CD4-positive, alpha-beta T cell treated with Interleukin-21 for 1 hour (primary cell): ENCODE measurements at regions not wholly inside any gene's neighbourhood (a gene's known extent, or its start where the extent isn't known, plus 50 kb on each side); places are given as distances from the start of the nearest gene placed in this dataset.

Source experiments
- DNase-seq: peaks from one replicate; pipeline ENCODE4 v3.0.0-alpha.2; 2020

DNA sequence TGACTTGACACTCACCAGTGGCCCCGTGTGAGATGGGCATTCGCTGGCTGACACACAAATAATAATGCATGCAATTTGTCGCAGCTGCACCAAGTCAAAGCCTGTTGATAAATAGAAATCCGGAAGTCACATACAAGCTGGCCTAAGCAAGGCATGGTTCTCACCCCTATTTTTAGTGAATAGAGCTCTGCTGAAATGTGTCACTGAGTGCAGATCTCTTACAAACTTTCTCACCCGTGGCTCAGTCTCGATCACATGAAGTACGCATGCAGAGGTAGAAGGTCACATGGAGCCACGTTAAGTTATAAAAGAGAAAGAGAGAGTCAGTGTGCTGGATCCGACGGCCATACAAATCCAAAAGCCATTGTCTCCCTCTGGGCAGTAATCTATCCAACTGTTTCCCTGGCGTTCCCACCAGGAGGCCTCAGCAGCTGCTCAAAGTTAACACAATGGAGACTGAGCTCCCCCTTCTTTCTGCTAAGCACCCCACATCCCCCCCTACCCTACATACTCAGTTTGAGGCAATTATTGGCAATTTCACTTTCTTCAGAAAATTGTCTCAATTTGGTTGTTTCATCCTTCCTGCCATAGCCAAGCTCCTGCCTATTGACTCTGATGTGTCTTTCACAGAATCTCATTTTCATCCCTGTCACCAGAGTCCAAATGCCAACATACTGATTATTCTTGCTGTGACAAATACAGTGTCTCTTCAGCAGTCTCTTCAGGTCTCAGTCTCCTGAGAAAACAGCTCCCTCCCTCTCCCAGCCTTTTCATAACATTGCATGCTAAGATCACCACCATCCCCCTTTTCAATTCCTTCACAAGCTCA is 473.3 kb upstream of the NRP1 start:
- no peak for DNase-seq

DNA sequence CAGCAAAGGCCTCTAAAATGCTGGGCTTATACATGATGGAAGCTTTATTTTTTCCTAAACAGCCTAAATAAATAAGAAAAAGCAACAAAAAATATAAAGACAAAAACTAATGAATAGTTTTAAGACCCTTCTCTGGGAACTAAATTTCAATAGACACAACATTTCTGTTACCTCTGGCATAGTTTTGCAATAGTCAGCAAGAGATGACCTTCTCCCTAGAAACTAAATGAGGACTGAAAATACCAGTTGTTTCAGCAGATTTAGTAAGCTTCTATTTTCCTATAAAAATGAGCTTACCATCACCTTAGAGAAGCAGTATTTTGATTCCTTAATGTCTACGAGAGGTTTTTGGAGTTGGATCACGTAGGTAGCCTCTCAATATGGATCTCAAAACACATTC is 471.4 kb upstream of the NRP1 start:
- no peak for DNase-seq

DNA sequence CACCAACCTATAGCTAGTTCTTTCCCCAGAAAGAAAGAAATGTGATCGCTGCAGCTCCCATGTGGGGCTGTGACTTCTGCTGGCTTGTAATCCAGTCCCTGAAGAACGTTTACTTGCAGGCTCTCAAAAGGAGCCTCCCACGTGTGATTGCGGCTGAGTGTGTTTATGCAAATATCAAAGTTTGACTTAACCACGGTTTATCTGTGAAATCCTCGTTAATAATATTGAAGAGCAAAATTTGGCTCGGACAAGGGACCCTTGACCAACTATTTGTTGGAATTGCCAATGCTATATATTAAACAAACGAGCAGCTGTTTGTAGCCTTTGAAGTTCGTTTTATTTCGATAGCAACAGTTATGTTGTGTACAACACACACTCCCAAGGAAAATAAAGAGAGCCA is 470.1 kb upstream of the NRP1 start:
- no peak for DNase-seq

DNA sequence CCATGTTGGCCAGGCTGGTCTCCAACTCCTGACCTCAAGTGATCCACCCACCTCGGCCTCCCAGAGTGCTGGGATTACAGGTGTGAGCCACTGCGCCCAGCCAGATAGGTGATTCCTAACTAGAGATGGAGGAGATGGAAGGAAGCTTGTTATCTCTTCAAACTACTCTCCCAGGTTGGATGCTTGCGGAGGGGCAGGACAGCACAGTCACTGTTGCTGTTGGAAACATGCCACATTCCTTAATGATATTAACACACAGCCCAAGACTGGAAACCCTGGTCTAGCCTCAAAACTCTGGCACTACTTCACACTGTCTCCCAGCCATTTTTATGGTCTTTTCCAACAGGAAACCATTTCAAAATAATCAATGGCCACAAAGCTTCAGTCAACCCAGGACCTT is 468.8 kb upstream of the NRP1 start:
- DNase-seq: no peak

DNA sequence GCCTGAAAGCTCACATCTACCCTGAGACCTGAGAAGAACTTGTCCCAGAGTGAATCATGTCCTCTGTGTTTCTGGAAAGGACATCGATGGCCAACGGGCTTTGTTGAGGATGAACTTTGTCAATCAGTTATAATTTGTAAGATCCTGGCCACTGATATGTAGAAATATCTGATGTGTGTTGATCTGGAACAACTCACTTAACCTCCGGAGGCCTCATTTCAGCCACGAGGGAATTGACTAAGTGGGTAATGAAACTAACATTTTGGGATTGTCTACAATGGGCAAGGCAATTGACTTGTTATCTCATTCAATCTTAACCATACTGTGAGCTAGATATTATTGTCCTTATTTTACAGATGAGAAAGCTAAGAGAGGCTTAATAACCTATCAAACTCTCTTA is 468.1 kb upstream of the NRP1 start:
- DNase-seq: no peak

DNA sequence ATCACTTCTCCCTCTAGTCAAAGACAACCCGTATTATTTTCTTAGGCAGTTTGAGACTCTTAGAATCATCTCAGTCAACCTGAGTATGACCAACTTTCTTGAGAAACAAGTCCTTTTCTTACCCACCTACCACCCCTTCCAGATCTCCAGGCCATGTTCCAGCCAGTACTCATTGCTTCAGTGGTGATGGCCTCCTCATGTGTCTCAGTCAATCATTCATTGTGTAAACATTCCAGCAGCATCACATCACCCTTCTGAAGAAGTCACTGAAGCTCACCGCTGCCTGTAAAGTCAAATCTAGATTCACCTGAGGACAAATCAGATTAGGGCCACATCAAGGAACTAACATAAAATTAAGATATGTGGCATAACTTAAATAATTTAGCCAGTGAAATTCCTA is 467.2 kb upstream of the NRP1 start:
- no peak for DNase-seq

DNA sequence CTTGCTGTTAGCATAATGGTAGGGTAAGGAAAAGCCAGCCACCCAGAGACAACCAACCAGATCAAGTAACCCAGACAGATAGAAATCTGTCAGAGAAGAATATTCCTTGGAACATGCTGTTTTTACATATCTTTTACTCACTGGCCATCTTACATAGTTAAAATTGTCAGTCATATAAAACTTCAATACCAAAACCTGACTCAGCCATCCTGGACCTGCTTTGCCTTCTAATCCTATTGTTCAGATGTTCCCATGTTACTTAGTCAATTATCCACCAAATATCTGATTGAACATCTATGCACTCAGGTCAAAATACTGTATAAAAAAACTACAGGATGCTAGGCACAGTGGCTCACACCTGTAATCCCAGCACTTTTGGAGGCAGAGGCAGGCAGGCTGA is 466.5 kb upstream of the NRP1 start:
- no peak for DNase-seq

DNA sequence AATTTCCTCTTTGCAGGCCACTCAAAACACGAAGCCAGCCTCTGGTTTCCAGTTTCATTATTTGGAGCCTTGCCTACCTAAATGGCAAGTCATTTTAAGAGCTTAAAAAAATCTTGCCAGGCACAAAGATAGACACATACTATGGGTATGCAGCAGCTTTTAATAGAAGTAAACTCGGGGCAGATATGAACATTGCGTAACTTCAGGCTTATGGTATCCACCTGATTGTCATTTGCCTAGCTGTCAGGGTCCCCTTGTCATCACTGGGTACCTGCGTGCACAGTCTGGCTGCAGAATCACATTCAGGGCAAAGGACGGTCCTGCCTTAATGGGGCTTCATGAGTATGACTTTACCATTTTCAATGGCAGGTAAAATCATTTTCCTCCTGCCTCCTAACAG is 466.1 kb upstream of the NRP1 start:
- no peak for DNase-seq

DNA sequence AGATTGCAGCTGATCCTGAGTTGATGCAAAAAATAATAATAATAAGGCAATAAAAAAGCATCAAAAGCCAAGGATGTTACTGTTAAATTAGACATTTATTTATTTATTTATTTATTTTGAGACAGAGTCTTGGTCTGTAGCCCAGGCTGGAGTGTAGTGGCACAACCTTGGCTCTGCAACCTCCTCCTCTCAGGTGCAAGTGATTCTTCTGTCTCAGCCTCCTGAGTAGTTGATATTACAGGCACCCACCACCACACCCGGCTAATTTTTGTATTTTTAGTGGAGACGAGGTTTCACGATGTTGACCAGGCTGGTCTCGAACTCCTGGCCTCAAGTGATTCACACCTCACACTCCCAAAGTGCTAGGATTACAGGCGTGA is 465.5 kb upstream of the NRP1 start:
- no peak for DNase-seq

DNA sequence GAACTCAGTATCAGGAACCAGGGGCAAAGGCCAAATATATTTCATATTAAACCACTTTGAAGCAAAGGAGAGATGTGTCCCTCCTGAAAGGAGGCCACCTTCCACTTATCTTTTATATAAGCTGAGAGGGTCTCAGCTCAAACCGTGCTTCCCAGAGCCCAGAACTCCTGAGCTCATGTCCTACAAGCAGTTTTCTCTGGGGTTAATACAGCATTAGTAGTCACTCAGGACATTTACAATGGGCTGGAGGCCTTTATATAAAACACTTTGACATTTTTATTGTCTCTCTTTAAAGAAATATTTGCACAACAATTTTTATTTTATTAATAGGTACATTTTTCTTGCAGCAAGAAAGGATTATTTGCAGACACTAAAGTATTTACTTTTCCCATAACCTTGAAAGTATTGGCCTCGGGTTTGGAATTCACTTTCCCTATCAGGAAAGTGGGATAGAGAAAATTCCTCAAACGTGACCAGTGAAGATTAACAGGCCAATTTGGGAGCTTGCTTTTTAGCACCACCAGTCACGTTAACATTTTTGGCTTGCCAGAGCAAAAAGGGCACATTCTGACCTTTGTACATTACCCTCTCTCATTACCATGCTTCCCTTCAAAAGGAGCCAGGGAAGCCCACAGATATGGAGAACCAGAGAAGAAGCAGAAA is 464.9 kb upstream of the NRP1 start:
- DNase-seq: no peak

DNA sequence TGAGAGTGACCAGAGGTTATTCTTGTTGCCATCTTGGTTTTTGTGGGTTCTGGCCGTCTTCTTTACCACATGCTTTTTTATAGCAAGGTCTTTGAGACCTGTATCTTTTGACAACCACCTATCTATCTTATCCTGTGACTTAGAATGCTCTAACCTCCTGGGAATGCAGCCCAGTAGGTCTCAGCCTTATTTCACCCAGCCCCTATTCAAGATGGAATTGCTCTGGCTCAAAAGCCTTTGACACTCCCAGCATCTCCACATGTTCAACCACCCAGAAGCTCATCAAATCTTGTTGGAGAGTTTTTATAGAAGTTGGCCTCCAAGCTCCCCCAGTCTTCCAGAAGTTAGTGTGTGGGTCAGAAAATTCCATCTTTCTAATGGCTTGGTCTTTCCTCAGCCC is 464.3 kb upstream of the NRP1 start:
- no peak for DNase-seq

DNA sequence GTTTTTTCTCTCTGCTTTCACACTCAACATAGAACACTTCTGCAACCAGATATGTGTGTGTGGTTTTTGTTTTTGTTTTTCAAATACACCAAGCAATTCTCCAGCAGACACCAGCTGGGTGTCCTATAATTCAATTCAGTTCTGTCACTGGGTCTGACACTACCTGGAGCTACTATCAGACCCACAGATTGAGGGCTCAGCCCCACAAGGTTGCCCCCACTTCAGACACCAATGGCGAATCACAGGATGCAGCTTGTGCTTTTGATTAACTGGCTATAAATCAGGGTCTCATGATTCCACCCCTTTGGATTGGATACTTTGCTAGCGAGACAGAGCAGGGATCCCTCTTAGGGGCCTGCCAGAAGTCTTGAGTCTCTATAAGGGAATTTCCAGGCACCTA is 462.2 kb upstream of the NRP1 start:
- no peak for DNase-seq

DNA sequence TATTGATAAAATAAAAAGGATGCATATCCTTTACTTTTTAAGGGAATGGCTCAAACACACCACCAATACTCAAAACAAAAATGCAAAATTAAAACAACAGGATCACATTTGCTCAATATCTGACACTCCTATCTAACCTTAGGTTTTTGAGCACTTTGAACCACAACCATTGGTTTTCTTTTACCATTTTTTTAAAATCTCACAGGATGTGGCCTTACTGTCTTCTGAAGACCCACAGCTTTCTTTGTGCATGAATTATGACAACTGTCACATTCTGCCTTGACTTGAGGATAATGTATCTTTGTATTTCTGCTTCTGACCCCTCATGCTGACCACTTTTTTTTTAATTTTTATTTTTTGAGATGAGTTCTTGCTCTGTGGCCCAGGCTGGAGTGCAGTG is 461.1 kb upstream of the NRP1 start:
- DNase-seq: no peak

DNA sequence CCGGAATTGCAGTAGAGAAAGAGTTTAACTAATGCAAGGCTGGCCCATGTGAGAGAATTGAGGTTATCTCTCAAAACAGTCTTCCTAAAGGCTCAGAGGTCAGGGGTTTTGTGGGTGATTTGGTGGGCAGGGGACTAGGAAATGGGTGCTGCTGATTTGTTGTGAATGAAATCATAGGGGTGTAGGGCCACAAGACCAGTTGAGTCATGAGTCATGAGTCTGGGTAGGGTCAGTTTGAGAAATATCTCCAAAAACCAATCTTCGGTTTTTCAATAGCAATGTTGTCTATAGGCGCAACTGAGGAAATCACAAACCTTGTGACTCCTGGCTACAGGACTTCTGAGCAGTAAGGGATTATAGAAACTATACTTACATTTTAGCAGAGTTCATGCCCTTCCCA is 460.0 kb upstream of the NRP1 start:
- DNase-seq: no peak

DNA sequence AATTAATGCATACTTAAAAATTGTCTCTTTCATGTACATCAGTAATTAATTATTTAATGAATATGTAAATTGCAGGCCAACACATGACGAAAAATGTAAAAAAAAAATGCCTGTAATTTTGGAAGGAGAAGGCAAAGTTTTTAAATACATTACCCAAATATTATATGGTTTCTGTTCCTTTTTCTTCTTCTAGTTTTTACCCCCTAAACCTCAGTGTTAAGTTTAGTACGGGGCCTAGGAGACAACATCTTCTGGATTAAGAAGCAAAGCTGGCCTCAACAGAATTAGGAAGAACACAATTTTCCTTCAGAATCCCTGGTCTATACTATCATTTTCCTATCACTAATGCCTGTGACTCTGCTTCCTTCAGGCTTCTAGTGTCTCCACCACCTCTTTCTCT is 459.3 kb upstream of the NRP1 start:
- DNase-seq: no peak

DNA sequence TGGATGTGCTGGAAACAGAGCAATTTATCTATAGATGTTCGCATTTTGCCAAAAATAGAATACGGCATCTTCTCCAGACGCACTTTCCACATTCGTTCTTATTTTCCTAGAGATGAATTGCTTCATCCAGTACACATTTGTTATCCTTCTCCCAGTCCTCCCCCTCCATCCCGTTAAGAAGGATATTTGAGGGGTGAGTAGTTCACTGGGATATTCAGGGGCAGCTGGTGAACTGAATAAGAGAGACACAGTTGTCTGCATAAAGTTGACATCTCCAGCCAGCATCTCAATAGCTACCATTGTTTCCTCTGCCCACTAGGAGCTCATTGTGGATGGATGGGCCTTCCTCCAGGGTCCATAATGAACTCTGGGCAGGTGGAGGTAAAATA is 456.8 kb upstream of the NRP1 start:
- DNase-seq: no peak

DNA sequence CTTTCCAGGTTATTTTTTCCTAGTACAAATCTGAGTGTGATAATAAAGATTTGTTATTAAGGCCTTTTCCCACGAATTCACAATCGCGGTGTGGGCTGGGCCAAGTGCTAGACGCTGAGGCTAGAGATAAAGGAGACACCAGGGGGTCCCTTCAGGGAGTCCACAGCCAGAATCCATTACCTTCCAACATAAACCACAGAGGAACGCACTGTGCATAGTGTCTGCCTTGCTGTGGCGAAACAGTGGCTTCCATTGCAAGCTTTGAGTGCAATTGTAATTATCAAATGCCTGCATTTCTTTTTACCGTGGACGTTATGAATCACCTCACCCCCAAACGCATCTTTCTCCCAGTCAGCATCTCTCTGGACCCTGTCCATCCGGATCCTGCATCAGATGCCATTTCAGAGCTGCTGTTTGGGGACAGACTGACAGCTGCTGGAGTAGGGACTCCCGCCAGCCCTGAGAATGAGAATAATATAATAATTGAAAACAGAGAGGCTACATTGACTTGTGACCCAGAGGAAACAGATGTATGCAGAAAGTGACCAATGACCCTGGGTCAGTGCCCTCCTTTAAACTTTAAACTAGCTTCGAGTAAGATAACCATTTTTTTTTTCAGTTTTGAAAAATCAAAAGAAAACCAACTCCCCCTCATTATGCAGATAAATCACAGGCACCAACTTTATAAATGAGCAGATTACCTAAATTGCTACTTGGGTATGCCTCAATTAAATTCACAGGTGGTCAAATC is 456.2 kb upstream of the NRP1 start:
- no peak for DNase-seq

DNA sequence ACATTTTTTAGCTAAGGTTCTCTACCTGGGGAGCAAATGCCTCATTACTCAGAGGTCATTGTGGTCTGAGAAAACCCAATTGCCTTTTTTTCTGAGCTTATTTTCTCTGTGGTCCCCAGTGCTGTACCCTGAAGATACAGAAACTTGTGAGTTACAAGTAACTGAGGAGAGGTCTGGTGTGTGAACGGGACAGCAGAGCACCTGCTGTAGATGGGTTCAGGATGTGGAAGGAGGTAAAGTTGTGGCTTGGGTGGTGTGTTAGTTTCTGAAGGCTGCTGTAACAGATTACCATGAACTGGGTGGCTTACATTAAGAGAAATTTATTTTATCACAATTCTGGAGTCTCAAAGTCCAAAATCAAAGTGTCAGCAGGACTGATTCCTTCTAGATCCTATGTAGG is 449.1 kb upstream of the NRP1 start:
- DNase-seq: no peak

DNA sequence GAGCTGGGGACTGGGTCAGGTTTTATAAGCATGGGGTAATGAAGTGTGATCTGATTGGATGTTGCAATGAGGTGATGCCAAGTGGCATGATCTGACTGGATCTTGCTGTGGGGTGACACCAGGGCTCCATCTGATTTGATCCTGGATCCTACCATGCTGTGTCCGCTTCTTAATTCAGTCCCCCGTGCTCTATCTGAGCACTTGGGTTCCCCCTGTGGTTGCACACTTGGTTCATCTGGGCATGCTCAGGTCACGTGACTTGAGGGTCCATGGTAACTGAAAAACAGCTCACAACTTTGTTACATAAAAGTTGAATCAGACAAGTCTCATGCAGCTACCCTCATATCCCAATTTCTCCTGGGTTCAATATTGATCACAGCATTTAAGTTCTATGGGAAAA is 448.6 kb upstream of the NRP1 start:
- DNase-seq: no peak

DNA sequence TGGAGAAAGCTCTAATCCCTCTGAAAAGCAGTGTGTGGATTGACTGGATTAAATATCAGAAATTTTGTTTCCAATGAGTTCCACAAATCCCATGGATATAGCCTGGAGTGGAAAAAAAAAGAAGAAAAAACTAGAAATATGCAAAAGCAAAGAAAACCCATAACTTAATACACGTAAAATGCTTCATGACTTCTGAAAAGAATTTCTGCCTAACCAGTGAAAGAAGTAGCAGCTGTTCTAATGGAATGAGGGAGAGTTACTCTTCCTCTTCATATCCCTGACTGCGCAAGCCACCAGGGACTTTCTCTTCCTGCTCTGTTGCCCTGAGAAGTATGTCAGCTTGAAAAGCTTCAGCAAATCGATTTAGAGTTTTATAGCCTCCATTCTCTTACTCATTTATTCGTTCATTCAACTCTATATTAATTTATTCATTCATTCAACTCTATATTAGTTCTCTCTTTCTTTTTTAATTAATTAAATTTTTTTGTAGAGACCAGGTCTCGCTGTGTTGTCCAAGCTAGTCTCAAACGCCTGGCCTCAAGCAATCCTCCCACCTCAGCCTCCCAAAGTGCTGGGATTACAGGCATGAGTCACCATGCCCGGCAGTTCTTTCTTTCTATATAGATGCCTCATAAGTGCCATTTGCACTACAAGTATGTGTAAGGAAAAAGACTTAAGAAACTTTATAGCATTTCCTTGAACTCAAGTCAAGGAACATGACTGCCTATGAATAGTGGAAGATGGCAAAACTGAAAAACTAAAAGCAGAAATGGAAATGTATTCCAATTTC is 447.3 kb upstream of the NRP1 start:
- no peak for DNase-seq

DNA sequence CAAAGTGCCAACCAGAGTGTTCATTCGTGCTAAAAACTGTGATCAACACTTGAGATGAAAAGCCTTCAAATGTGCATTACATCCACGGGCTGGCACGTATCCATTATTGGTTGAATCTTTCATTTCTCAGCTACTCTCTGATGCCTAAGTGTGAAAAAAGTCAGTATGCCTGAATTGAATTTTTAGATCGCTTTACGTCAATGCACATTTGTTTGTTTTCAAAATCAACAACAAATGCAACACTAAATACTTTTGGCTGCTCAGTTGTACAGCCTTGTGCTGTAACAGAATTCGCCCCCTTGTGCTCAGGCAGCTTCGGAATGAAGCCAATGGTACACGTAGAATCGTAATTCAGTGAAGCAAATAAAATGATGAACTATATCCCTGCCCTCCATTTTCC is 446.5 kb upstream of the NRP1 start:
- DNase-seq: no peak

DNA sequence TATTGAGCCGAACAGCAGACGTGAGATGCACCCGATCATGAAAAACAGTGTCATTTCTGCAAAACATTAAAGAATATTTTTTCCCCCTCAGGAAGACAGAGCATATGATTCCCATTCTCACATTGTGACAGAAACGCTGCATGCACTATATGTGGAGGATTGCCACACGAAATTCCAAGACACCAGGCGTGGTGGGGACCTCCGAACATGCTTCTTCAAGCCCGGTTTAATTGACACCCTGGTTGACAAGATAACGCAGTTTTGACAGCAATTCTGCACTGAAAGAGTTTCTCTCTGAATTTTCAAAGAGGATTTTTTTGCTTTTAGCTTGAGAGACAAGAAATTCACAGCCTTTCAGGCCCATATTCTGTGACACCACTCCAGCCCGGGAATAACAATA is 442.8 kb upstream of the NRP1 start:
- DNase-seq: no peak

DNA sequence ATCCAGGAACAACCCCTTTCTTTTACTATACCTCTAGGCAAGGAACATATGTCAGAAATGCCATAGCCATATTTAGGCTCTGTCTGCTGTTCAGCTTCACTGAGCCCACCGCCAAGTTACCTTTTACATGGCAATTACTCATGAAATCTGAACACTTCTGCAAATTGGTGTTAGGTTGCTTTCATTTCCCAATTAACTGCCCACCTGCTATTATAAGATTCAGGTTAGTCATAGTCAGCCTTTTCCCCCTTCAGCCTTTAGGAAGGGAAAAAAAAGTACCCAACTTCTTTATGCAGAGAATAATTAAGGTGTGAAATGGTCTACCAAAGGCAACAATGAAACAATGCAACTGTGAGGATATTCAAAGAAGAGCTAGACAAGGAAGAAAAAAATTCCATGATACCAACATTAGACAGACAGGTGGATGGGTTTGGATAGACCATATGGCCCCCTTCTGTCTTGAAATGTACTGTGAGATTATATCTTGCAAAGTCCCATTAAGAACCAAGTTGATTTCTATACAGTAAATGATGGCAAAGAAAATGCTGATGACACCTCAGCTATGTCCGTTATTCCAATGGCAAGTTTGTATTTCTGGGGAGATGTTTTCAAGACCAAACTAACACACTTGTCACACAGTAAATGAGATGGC is 442.1 kb upstream of the NRP1 start:
- DNase-seq: no peak
